Astrocyte (in vitro differentiated cells and primary cell): ENCODE measurements at regions not wholly inside any gene's neighbourhood (a gene's known extent, or its start where the extent isn't known, plus 50 kb on each side); places are given as distances from the start of the nearest gene placed in this dataset.

ENCODE experiments used
- EZH2 ChIP-seq: IDR thresholded peaks from 2 replicates; pipeline ENCODE4 v1.6.1; 2012; ENCODE audit warnings: mild to moderate bottlenecking, low read length, inconsistent platforms; ENCODE audit not compliant: insufficient read depth
- TF ChIP-seq, protein P1 (sequence below): IDR thresholded peaks from 2 replicates; pipeline ENCODE4 v1.5.1; 2011; ENCODE audit warnings: low read depth, mild to moderate bottlenecking, inconsistent platforms, low read length, moderate library complexity; ENCODE audit not compliant: insufficient read depth

DNA sequence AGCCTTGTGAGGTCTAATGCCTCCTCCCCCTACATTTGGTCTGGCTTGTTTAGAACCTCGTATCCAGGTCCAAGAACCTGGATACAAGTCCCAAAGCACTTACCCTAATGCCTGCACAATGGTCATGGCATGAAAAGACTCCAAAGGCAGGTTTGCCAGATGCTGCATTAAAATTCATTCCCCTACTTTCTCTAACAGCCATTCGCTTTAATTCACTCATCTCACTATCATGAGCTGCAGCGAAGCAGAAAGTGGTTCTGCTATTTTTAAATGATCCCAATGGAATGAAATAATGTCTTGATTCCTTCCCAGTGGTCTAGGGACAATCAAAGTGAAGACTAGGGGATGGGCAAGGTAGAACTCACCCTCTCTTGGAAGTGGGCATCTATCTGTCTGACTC lies 72.5 kb upstream of the MAX start:
- TF ChIP-seq, protein P1, sequence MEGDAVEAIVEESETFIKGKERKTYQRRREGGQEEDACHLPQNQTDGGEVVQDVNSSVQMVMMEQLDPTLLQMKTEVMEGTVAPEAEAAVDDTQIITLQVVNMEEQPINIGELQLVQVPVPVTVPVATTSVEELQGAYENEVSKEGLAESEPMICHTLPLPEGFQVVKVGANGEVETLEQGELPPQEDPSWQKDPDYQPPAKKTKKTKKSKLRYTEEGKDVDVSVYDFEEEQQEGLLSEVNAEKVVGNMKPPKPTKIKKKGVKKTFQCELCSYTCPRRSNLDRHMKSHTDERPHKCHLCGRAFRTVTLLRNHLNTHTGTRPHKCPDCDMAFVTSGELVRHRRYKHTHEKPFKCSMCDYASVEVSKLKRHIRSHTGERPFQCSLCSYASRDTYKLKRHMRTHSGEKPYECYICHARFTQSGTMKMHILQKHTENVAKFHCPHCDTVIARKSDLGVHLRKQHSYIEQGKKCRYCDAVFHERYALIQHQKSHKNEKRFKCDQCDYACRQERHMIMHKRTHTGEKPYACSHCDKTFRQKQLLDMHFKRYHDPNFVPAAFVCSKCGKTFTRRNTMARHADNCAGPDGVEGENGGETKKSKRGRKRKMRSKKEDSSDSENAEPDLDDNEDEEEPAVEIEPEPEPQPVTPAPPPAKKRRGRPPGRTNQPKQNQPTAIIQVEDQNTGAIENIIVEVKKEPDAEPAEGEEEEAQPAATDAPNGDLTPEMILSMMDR = no peak
- TF ChIP-seq EZH2 = no peak
